H1 (cell line): ENCODE measurements at regions not wholly inside any gene's neighbourhood (a gene's known extent, or its start where the extent isn't known, plus 50 kb on each side); places are given as distances from the start of the nearest gene placed in this dataset.

Experiments used
- CTCF ChIA-PET: fragments of 300-600 bp; sonication (Branson Sonifier 250); formaldehyde crosslinking; loops from one replicate; lab custom pipeline; 2021; ENCODE audit not compliant: partially characterized antibody; lab: Charles Lee
- POLR2A ChIA-PET: fragments of 300-600 bp; sonication (Branson Sonifier 250); formaldehyde crosslinking; loops from one replicate; lab custom pipeline; 2021; ENCODE audit warnings: inconsistent platforms; ENCODE audit not compliant: partially characterized antibody; lab: Charles Lee
- DNase-seq, 2 experiments: peaks; one replicate each; pipeline versions ENCODE4 v3.0.0 to v3.0.0-alpha.2; 2010 to 2022; ENCODE audit warnings: low spot score in 2 of 2, low read depth in 1 of 2, mixed read lengths in 1 of 2
- FAIRE-seq: peaks from 2 replicates; lab custom pipeline; 2011; peaks lifted over from hg19 to GRCh38; lab: Jason Lieb, UNC
- H2AFZ ChIP-seq: 2 replicates; pipeline ENCODE4 v1.8.1; 2012; ENCODE audit warnings: low read length, inconsistent platforms
- H2AK5ac ChIP-seq: 2 replicates; pipeline ENCODE4 v1.6.1; 2013; ENCODE audit warnings: low read depth, low read length
- H2BK120ac ChIP-seq: replicated peaks from 2 replicates; pipeline ENCODE3; 2013; ENCODE audit warnings: low read depth, low read length, inconsistent platforms
- H2BK12ac ChIP-seq: 2 replicates; pipeline ENCODE4 v1.6.1; 2013; ENCODE audit warnings: low read depth, low read length
- H2BK15ac ChIP-seq: 2 replicates; pipeline ENCODE4 v1.6.1; 2013; ENCODE audit warnings: low read length
- H2BK20ac ChIP-seq: 2 replicates; pipeline ENCODE4 v1.6.1; 2013; ENCODE audit warnings: low read length
- H2BK5ac ChIP-seq: 2 replicates; pipeline ENCODE4 v1.6.1; 2013; ENCODE audit warnings: low read depth, low read length
- H3K14ac ChIP-seq: 2 replicates; pipeline ENCODE4 v1.6.1; 2013; ENCODE audit warnings: inconsistent platforms; ENCODE audit not compliant: insufficient read length
- H3K18ac ChIP-seq: 2 replicates; pipeline ENCODE4 v1.6.1; 2013; ENCODE audit warnings: low read length; ENCODE audit errors: extremely low read depth
- H3K23ac ChIP-seq: 2 replicates; pipeline ENCODE4 v1.6.1; 2013; ENCODE audit warnings: inconsistent platforms; ENCODE audit not compliant: insufficient read length
- H3K23me2 ChIP-seq: 2 replicates; pipeline ENCODE4 v1.6.1; 2013; ENCODE audit warnings: low read depth, low read length
- H3K27ac ChIP-seq: 2 replicates; pipeline ENCODE4 v1.6.1; 2011; ENCODE audit warnings: low read depth, low read length, inconsistent platforms
- H3K27me3 ChIP-seq, 4 experiments: replicated peaks in 1 of 4; 1 replicate in 1 of 4; 2 replicates in 3 of 4; pipeline versions ENCODE4 v1.6.1 to v1.8.1; 2011 to 2013; ENCODE audit warnings: low read length in 3 of 4, mild to moderate bottlenecking in 3 of 4, inconsistent platforms in 2 of 4, mixed read lengths in 2 of 4, moderate library complexity in 1 of 4; ENCODE audit not compliant: control insufficient read depth in 3 of 4, insufficient read depth in 3 of 4; ENCODE audit errors: extremely low read depth in 1 of 4
- H3K36me3 ChIP-seq, 4 experiments: 2 replicates each; pipeline versions ENCODE4 v1.6.1 to v1.8.1; 2011 to 2013; ENCODE audit warnings: mild to moderate bottlenecking in 4 of 4, low read length in 3 of 4, moderate library complexity in 2 of 4, control low read depth in 1 of 4, inconsistent platforms in 1 of 4; ENCODE audit not compliant: insufficient read depth in 4 of 4, control insufficient read depth in 2 of 4
- H3K4ac ChIP-seq: replicated peaks from 2 replicates; pipeline ENCODE3; 2013; ENCODE audit warnings: low read length, low read depth, mixed read lengths, inconsistent platforms; ENCODE audit not compliant: insufficient read length
- H3K4me1 ChIP-seq, 4 experiments: replicated peaks in 1 of 4; 1 replicate in 1 of 4; 2 replicates in 3 of 4; pipeline versions ENCODE4 v1.6.1 to v1.8.1; 2011 to 2013; ENCODE audit warnings: low read length in 3 of 4, inconsistent platforms in 2 of 4, mixed read lengths in 1 of 4; ENCODE audit not compliant: insufficient read depth in 4 of 4, control insufficient read depth in 3 of 4
- H3K4me2 ChIP-seq, 2 experiments: 2 replicates each; pipeline versions ENCODE4 v1.6.1 to v1.8.1; 2011 to 2013; ENCODE audit warnings: low read depth in 2 of 2, low read length in 2 of 2, control low read depth in 1 of 2, inconsistent platforms in 1 of 2, mild to moderate bottlenecking in 1 of 2; ENCODE audit not compliant: insufficient read depth in 1 of 2
- H3K4me3 ChIP-seq, 4 experiments: fragments of 200-600, 300-600 bp in 1 of 4; sonication (generic), shearing (Covaris generic), sonication (Bioruptor Twin) in 1 of 4; 2 replicates each; pipeline versions ENCODE4 v1.5.1 to v1.8.1; 2011 to 2016; ENCODE audit warnings: low read length in 4 of 4, low read depth in 3 of 4, control low read depth in 2 of 4, inconsistent platforms in 2 of 4, mild to moderate bottlenecking in 2 of 4, mixed read lengths in 1 of 4, moderate library complexity in 1 of 4; ENCODE audit not compliant: insufficient read depth in 2 of 4; ENCODE audit errors: extremely low read depth in 1 of 4
- H3K56ac ChIP-seq: replicated peaks from 2 replicates; pipeline ENCODE3; 2013; ENCODE audit warnings: low read depth, mild to moderate bottlenecking, mixed read lengths, low read length, inconsistent platforms; ENCODE audit not compliant: insufficient read length
- H3K79me1 ChIP-seq: 2 replicates; pipeline ENCODE4 v1.6.1; 2013; ENCODE audit warnings: low read depth, low read length, control low read depth
- H3K79me2 ChIP-seq, 2 experiments: 2 replicates each; pipeline versions ENCODE4 v1.6.1 to v1.8.1; 2012 to 2013; ENCODE audit warnings: low read length in 2 of 2, mild to moderate bottlenecking in 2 of 2, inconsistent platforms in 1 of 2; ENCODE audit not compliant: insufficient read depth in 2 of 2, control insufficient read depth in 1 of 2
- H3K9ac ChIP-seq, 4 experiments: replicated peaks in 1 of 4; 1 replicate in 1 of 4; 2 replicates in 3 of 4; pipeline versions ENCODE4 v1.6.1 to v1.8.1; 2011 to 2013; ENCODE audit warnings: low read depth in 3 of 4, low read length in 3 of 4, control low read depth in 2 of 4, mild to moderate bottlenecking in 2 of 4, moderate library complexity in 2 of 4, inconsistent platforms in 1 of 4; ENCODE audit errors: extremely low read depth in 1 of 4
- H3K9me3 ChIP-seq, 2 experiments: 2 replicates each; pipeline versions ENCODE4 v1.6.1 to v1.8.1; 2012 to 2013; ENCODE audit warnings: mild to moderate bottlenecking in 2 of 2, moderate library complexity in 2 of 2, control low read depth in 1 of 2, inconsistent platforms in 1 of 2, low read depth in 1 of 2, low read length in 1 of 2, mixed read lengths in 1 of 2; ENCODE audit not compliant: insufficient read depth in 2 of 2
- H4K20me1 ChIP-seq, 2 experiments: replicated peaks in 1 of 2; 2 replicates each; pipeline versions ENCODE3 to v1.8.1; 2011 to 2013; ENCODE audit warnings: inconsistent platforms in 2 of 2, low read length in 2 of 2, mild to moderate bottlenecking in 1 of 2; ENCODE audit not compliant: insufficient read depth in 2 of 2, control insufficient read depth in 1 of 2
- H4K5ac ChIP-seq: 2 replicates; pipeline ENCODE4 v1.6.1; 2013; ENCODE audit warnings: low read length, low read depth, mixed read lengths, inconsistent platforms; ENCODE audit not compliant: insufficient read length
- H4K8ac ChIP-seq: 2 replicates; pipeline ENCODE4 v1.8.0; 2013; ENCODE audit warnings: mild to moderate bottlenecking, moderate library complexity, low read length, inconsistent platforms; ENCODE audit not compliant: insufficient read depth; ENCODE audit errors: extremely low read depth
- H4K91ac ChIP-seq: replicated peaks from 2 replicates; pipeline ENCODE3; 2013; ENCODE audit warnings: low read length, mixed read lengths, inconsistent platforms; ENCODE audit not compliant: insufficient read length
- FOSL1 ChIP-seq: IDR thresholded peaks from 2 replicates; pipeline ENCODE4 v1.6.1; 2011; ENCODE audit warnings: mild to moderate bottlenecking, low read depth, low read length, moderate library complexity; ENCODE audit not compliant: insufficient read depth
- KDM1A ChIP-seq: fragments of 200-600, 300-600 bp; sonication (generic); IDR thresholded peaks from 2 replicates; pipeline ENCODE4 v1.7.1; 2016; ENCODE audit warnings: mild to moderate bottlenecking, low read length, borderline replicate concordance
- POLR2AphosphoS5 ChIP-seq: IDR thresholded peaks from 2 replicates; pipeline ENCODE4 v1.6.1; 2011; ENCODE audit warnings: low read depth, low read length
- WGBS, 2 experiments: shearing (Covaris generic) in 1 of 2; methylation state at CpG; one replicate each; pipeline versions ENCODE4 v1.1.6 to v1.1.7; 2013 to 2015; ENCODE audit warnings: low lambda C conversion rate in 2 of 2, mixed read lengths in 2 of 2, inconsistent platforms in 1 of 2, low coverage in 1 of 2, missing lambda C conversion rate in 1 of 2; ENCODE audit not compliant: insufficient replicate concordance in 2 of 2, insufficient coverage in 1 of 2, insufficient read length in 1 of 2; ENCODE audit errors: extremely low coverage in 1 of 2, missing lambda C conversion rate in 1 of 2; 5-methylcytosine and 5-hydroxymethylcytosine counted together

DNA sequence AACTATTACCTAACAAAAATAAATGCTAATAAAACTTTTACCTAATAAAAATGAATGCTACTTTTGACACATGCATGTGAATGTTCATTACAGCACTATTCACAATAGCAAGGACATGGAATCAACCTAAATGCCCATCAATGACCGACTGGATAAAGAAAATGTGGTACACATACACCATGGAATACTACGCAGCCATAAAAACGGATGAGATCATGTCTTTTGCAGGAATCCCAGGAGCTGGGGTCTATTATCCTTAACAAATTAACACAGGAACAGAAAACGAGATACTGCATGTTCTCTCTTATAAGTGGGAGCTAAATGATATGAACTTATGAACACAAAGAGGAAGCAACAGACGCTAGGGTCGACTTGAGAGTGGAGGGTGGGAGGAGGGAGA is 88.1 kb upstream of the FAM204A start:
- Histone ChIP-seq H3K27me3 (no peaks in the 10 kb centered on the region), H2AK5ac (no peak overlapping the region), H3K79me2 (no peaks in the 10 kb centered on the region), H2AFZ (no peak overlapping the region), H4K91ac (no peak overlapping the region), H3K9ac (no peak overlapping the region), H2BK5ac (no peak overlapping the region), H4K20me1 (no peaks in the 10 kb centered on the region), H3K36me3 (no peaks in the 10 kb centered on the region), H3K4me1 (no peaks in the 10 kb centered on the region), H3K27ac (no peak overlapping the region), H4K5ac (no peak overlapping the region), H3K4me3 (no peak overlapping the region), H2BK20ac (no peak overlapping the region), H4K8ac (no peak overlapping the region), H3K56ac (no peak overlapping the region), H2BK12ac (no peak overlapping the region)
- DNase-seq, result no peak
- whole genome bisulfite sequencing, 2 experiments, result 90% methylated on average over 6 of the region's 6 CpGs; no CpG with 5 or more reads in 1 of the 2 experiments
- no peak for FAIRE-seq
- CTCF ChIA-PET, result interaction anchor here (0.9 to 1.2 kb wide), 2 partner anchors 24 to 29 kb away, joined by 3 to 4 read pairs; no protein-coding TSS in a partner anchor
- TF ChIP-seq POLR2AphosphoS5 (no peak), KDM1A (no peak), FOSL1 (no peak)
- TF ChIP-seq, all 59 proteins: peak for 0
- POLR2A ChIA-PET, result no interaction called here
- H3K4ac ChIP-seq, result no peak overlapping the region
- H3K79me1 ChIP-seq, result no peaks in the 10 kb centered on the region
- no peaks in the 10 kb centered on the region for H3K9me3 ChIP-seq
- no peak overlapping the region for H3K14ac ChIP-seq
- H2BK120ac ChIP-seq, result no peak overlapping the region
- no peak overlapping the region for H2BK15ac ChIP-seq
- H3K23me2 ChIP-seq, result no peaks in the 10 kb centered on the region; the same call in 1 of the 2 replicates
- H3K4me2 ChIP-seq, result no peak overlapping the region
- no peak overlapping the region for H3K18ac ChIP-seq
- no peak overlapping the region for H3K23ac ChIP-seq
